Fibroblast of villous mesenchyme (primary cell): ENCODE measurements at regions not wholly inside any gene's neighbourhood (a gene's known extent, or its start where the extent isn't known, plus 50 kb on each side); places are given as distances from the start of the nearest gene placed in this dataset.

Experiments used
- DNase-seq: peaks from one replicate; pipeline ENCODE4 v3.0.0-alpha.2; 2010; ENCODE audit warnings: low read depth
- H3K4me3 ChIP-seq: 2 replicates; pipeline ENCODE4 v1.5.1; 2011; ENCODE audit warnings: low read depth, mild to moderate bottlenecking, low read length
- TF ChIP-seq, protein P1 (sequence below): IDR thresholded peaks from 2 replicates; pipeline ENCODE4 v1.5.1; 2012; ENCODE audit warnings: low read depth, mild to moderate bottlenecking, low read length; ENCODE audit not compliant: insufficient read depth

DNA sequence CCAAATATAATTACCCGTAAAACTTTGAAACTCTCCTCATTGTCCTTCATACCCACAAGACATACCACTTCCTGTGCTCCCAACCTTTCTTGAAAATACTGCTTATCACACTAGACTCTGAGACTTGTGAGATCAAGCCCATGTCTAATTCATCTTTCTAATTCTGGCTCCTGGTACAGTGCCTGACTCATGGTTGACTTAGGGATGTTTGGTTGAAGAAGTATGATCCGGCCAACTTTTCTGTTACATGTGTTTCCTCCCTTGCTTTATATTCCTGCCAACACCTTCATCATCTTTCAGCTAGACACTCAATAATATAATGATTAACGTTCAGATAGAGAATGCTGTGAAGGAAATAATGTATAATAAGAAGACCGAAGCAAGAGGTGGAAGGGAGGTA, 58.2 kb downstream of the MEX3B start:
- TF ChIP-seq, protein P1, sequence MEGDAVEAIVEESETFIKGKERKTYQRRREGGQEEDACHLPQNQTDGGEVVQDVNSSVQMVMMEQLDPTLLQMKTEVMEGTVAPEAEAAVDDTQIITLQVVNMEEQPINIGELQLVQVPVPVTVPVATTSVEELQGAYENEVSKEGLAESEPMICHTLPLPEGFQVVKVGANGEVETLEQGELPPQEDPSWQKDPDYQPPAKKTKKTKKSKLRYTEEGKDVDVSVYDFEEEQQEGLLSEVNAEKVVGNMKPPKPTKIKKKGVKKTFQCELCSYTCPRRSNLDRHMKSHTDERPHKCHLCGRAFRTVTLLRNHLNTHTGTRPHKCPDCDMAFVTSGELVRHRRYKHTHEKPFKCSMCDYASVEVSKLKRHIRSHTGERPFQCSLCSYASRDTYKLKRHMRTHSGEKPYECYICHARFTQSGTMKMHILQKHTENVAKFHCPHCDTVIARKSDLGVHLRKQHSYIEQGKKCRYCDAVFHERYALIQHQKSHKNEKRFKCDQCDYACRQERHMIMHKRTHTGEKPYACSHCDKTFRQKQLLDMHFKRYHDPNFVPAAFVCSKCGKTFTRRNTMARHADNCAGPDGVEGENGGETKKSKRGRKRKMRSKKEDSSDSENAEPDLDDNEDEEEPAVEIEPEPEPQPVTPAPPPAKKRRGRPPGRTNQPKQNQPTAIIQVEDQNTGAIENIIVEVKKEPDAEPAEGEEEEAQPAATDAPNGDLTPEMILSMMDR: no peak
- H3K4me3 ChIP-seq: no peak overlapping the region
- no peak for DNase-seq

DNA sequence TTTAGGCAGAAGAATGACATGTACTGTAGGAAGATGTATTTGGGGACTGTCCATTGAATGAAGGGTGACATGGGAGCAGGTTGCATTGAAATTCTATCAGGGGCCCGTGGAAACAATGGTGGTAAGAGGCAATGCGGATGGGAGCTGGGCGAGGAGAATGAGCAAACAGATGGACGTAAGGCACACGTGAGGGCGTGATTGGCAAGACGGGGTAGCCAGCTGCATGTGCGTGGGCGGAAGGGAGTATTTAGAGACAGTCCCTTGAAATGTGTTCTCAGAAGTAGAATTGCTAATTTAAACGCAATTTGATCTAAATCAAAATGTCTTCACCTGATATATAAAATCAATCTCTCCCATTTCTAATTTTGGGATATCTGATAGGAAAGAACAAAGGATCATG, 62.3 kb downstream of the MEX3B start:
- TF ChIP-seq, protein P1: no peak
- DNase-seq: no peak
- H3K4me3 ChIP-seq: no peak overlapping the region

GRCh38 chr15:81982808-81983207, 63.0 kb downstream of the MEX3B start:
- TF ChIP-seq, protein P1: no peak
- H3K4me3 ChIP-seq: no peak overlapping the region
- no peak for DNase-seq

GRCh38 chr15:81981908-81982307, 63.9 kb downstream of the MEX3B start:
- no peak overlapping the region for H3K4me3 ChIP-seq
- TF ChIP-seq, protein P1: no peak
- no peak for DNase-seq

- no peak for DNase-seq
- TF ChIP-seq, protein P1: no peak
- H3K4me3 ChIP-seq: no peak overlapping the region
These were observed 68.4 kb downstream of the MEX3B start for GRCh38 chr15:81977464-81977863.

GRCh38 chr15:81968691-81969090, 77.1 kb downstream of the MEX3B start:
- no peak overlapping the region for H3K4me3 ChIP-seq
- TF ChIP-seq, protein P1: no peak
- DNase-seq: no peak

DNA sequence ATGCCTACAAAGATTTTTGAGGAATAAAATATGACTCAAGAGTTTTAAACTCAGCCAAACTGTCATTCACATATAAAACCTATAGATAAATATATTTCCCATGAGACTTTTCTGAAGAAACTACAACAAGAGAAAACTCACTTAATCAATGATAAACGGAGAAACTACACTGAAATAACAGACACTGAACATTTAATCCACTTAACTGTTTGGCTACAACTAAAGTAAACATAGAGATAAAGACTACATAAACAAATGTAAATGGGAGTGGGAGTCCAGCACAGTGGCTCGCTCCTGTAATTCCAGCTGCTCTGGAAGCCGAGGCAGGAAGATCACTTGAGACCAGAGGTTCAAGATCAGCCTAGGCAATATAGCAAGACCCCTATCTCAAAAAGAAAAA, 79.2 kb downstream of the MEX3B start:
- no peak overlapping the region for H3K4me3 ChIP-seq
- peak; percentile 34 for DNase-seq
- TF ChIP-seq, protein P1: no peak
